ENCODE measurements at regions not wholly inside any gene's neighbourhood (a gene's known extent, or its start where the extent isn't known, plus 50 kb on each side); places are given as distances from the start of the nearest gene placed in this dataset.

- in situ Hi-C loops (cut with MboI; ENCODE audit: low pct_unique_long_range_greater_than_20kb, low sequenced_read_pairs, unreplicated experiment) = no loop called here
- no peak for DNase-seq (ENCODE audit: low spot score)
- TF ChIP-seq CTCF (IDR thresholded peaks at IDR 0.05; ENCODE audit: extremely low read depth, insufficient read depth, missing control alignments) = no peak
These were observed 998.8 kb downstream of the AACS start for GRCh38 chr12:126064028-126064427.

- in situ Hi-C loops (cut with MboI; ENCODE audit: low pct_unique_long_range_greater_than_20kb, low sequenced_read_pairs, unreplicated experiment) = no loop called here
- no peak for TF ChIP-seq CTCF (IDR thresholded peaks at IDR 0.05; ENCODE audit: extremely low read depth, insufficient read depth, missing control alignments)
These were observed 1002.5 kb downstream of the AACS start for GRCh38 chr12:126067626-126068329.

GRCh38 chr12:126069549-126070165 lies 1004.4 kb downstream of the AACS start:
- in situ Hi-C loops (cut with MboI; ENCODE audit: low pct_unique_long_range_greater_than_20kb, low sequenced_read_pairs, unreplicated experiment) = no loop called here
- peak; percentile 23 for DNase-seq (ENCODE audit: low spot score)
- peak; percentile 64 for TF ChIP-seq CTCF (IDR thresholded peaks at IDR 0.05; ENCODE audit: extremely low read depth, insufficient read depth, missing control alignments)

More at GRCh38 chr12:126067626-126068329, 1002.5 kb downstream of the AACS start:
- no peak for DNase-seq (ENCODE audit: low spot score)

- no peak for TF ChIP-seq CTCF (IDR thresholded peaks at IDR 0.05; ENCODE audit: extremely low read depth, insufficient read depth, missing control alignments)
- DNase-seq (ENCODE audit: low spot score) = no peak
- in situ Hi-C loops (cut with MboI; ENCODE audit: low pct_unique_long_range_greater_than_20kb, low sequenced_read_pairs, unreplicated experiment) = no loop called here
These were observed 1011.3 kb downstream of the AACS start for GRCh38 chr12:126076515-126076914.

GRCh38 chr12:126083926-126084325 lies 1018.7 kb downstream of the AACS start:
- in situ Hi-C loops (cut with MboI; ENCODE audit: low pct_unique_long_range_greater_than_20kb, low sequenced_read_pairs, unreplicated experiment) = no loop called here
- TF ChIP-seq CTCF (IDR thresholded peaks at IDR 0.05; ENCODE audit: extremely low read depth, insufficient read depth, missing control alignments) = no peak
- DNase-seq (ENCODE audit: low spot score) = no peak

GRCh38 chr12:126084480-126084879 lies 1019.2 kb downstream of the AACS start:
- no peak for DNase-seq (ENCODE audit: low spot score)
- in situ Hi-C loops (cut with MboI; ENCODE audit: low pct_unique_long_range_greater_than_20kb, low sequenced_read_pairs, unreplicated experiment) = no loop called here
- TF ChIP-seq CTCF (IDR thresholded peaks at IDR 0.05; ENCODE audit: extremely low read depth, insufficient read depth, missing control alignments) = no peak

Measured in GM13977 (cell line).